ENCODE measurements at regions not wholly inside any gene's neighbourhood (a gene's known extent, or its start where the extent isn't known, plus 50 kb on each side); places are given as distances from the start of the nearest gene placed in this dataset.
A peak's percentile ranks its signal among the peaks of the same experiment; 100 is the strongest.

- no peak for TF ChIP-seq BCL11A (IDR thresholded peaks at IDR 0.05; ENCODE audit: low read depth, low read length)
- no peak for TF ChIP-seq YBX1 (IDR thresholded peaks at IDR 0.05)
- no peak for TF ChIP-seq SRF (IDR thresholded peaks at IDR 0.05; ENCODE audit: low read depth in 2 of 2, low read length in 2 of 2)
- TF ChIP-seq SUZ12 (IDR thresholded peaks at IDR 0.05; ENCODE audit: unreplicated experiment) = no peak
- TF ChIP-seq REST (IDR thresholded peaks at IDR 0.05; ENCODE audit: low read depth, low read length) = no peak
- no peak for TF ChIP-seq ATF7 (IDR thresholded peaks at IDR 0.05; ENCODE audit: low read depth)
- TF ChIP-seq SUPT20H (IDR thresholded peaks at IDR 0.05; ENCODE audit: borderline replicate concordance, control insufficient read depth, low read depth, low read length) = no peak
These were observed 287.1 kb upstream of the SMIM30 start (continued) for GRCh38 chr7:113405296-113406056.

- CTCF ChIA-PET = interaction anchor here (0.6 to 4.3 kb wide), 6 partner anchors 15 to 854 kb away, joined by 3 to 35 read pairs (median 4); no protein-coding TSS in a partner anchor
- no peak overlapping the region for H3K27ac ChIP-seq (ENCODE audit: control insufficient read depth, insufficient read depth)
- no peak overlapping the region for H3K9ac ChIP-seq (ENCODE audit: control insufficient read depth, insufficient read depth, low read length)
- no peak overlapping the region for H3K4me2 ChIP-seq (ENCODE audit: control insufficient read depth, insufficient read depth)
- BruUV-seq (replicated peaks) = no TSS peak
- no peak overlapping the region for H3K4me3 ChIP-seq
- in situ Hi-C loops (cut with MboI) (loop anchor here (10.0 kb wide), 1 partner anchor 291 kb away; no protein-coding TSS in a partner anchor), intact Hi-C loops (cut with micrococcal nuclease; ENCODE audit: unreplicated experiment) (loop anchor here (2.0 kb wide), 1 partner anchor 295 kb away; no protein-coding TSS in a partner anchor)
- H3K9me3 ChIP-seq (replicated peaks; ENCODE audit: control insufficient read depth, insufficient read depth, low read length) = no peaks in the 10 kb centered on the region
- H3K27me3 ChIP-seq (replicated peaks in 1 of 2; ENCODE audit: control insufficient read depth in 2 of 2, insufficient read depth in 2 of 2, low read length in 1 of 2) = no peaks in the 10 kb centered on the region
- 30% methylated on average over 8 of the region's 8 CpGs for WGBS (ENCODE audit: insufficient coverage, insufficient replicate concordance, low lambda C conversion rate, missing lambda C conversion rate)
- no peaks in the 10 kb centered on the region for H3K36me3 ChIP-seq (ENCODE audit: control insufficient read depth in 2 of 2, insufficient read depth in 2 of 2, low read length in 1 of 2)
- peak; percentile 76 for ATAC-seq
- RAD21 ChIA-PET (ENCODE audit: unreplicated experiment) = interaction anchor here (0.7 to 2.0 kb wide), 3 partner anchors 17 to 297 kb away, joined by 3 to 9 read pairs (median 5); no protein-coding TSS in a partner anchor
- no peaks in the 10 kb centered on the region for H3K4me1 ChIP-seq (ENCODE audit: control insufficient read depth, insufficient read depth, low read length)
- H3K79me2 ChIP-seq (ENCODE audit: control insufficient read depth, insufficient read depth, low read length) = no peaks in the 10 kb centered on the region
- SMC1A ChIA-PET (ENCODE audit: uncharacterized antibody, unreplicated experiment) = interaction anchor here (0.7 to 1.4 kb wide), 6 partner anchors 10 to 291 kb away, joined by 3 to 6 read pairs (median 4); no protein-coding TSS in a partner anchor
- 0 out of 2 replicates have a peak, but pooled peaks have one; percentile 23 for TF ChIP-seq RAD21 (IDR thresholded peaks at IDR 0.05; ENCODE audit: insufficient read depth, low read depth, low read length)
- peak; percentile 17 to 36 (median 30); a peak in 3 of 6 replicates for TF ChIP-seq CTCF (IDR thresholded peaks at IDR 0.05 in 2 of 3, conservative IDR thresholded peaks at IDR 0.05 in 1 of 3; ENCODE audit: control insufficient read depth in 2 of 3, extremely low read depth in 1 of 3, insufficient read depth in 1 of 3, low read depth in 3 of 3, low read length in 3 of 3)
- TF ChIP-seq CREM (IDR thresholded peaks at IDR 0.05; ENCODE audit: low read depth) = no peak
- TF ChIP-seq EGR1 (IDR thresholded peaks at IDR 0.05; ENCODE audit: borderline replicate concordance in 1 of 2, low read depth in 2 of 2, low read length in 2 of 2) = no peak
- peak; percentile 29; the same call in 1 of the 2 replicates for TF ChIP-seq SMC3 (IDR thresholded peaks at IDR 0.05; ENCODE audit: borderline replicate concordance, low read length)
- no peak overlapping the region for H2AFZ ChIP-seq (ENCODE audit: control insufficient read depth, low read depth, low read length)
- DNase-seq (ENCODE audit: low read depth, low spot score) = no peak
- POLR2A ChIA-PET = interaction anchor here (0.6 kb wide), 2 partner anchors 347 to 1596 kb away, joined by 4 to 8 read pairs; no protein-coding TSS in a partner anchor
- FAIRE-seq = no peak
- H4K20me1 ChIP-seq (ENCODE audit: control insufficient read depth, insufficient read depth) = no peaks in the 10 kb centered on the region
These were observed 285.9 kb upstream of the SMIM30 start for GRCh38 chr7:113404245-113404644.
